ENCODE measurements at regions not wholly inside any gene's neighbourhood (a gene's known extent, or its start where the extent isn't known, plus 50 kb on each side); places are given as distances from the start of the nearest gene placed in this dataset.
A peak's percentile ranks its signal among the peaks of the same experiment; 100 is the strongest.

GRCh38 chr12:111067498-111067897, 147.1 kb upstream of the MYL2 start:
- DNase-seq (ENCODE audit: low read depth) = no peak
- TF ChIP-seq, protein P1, sequence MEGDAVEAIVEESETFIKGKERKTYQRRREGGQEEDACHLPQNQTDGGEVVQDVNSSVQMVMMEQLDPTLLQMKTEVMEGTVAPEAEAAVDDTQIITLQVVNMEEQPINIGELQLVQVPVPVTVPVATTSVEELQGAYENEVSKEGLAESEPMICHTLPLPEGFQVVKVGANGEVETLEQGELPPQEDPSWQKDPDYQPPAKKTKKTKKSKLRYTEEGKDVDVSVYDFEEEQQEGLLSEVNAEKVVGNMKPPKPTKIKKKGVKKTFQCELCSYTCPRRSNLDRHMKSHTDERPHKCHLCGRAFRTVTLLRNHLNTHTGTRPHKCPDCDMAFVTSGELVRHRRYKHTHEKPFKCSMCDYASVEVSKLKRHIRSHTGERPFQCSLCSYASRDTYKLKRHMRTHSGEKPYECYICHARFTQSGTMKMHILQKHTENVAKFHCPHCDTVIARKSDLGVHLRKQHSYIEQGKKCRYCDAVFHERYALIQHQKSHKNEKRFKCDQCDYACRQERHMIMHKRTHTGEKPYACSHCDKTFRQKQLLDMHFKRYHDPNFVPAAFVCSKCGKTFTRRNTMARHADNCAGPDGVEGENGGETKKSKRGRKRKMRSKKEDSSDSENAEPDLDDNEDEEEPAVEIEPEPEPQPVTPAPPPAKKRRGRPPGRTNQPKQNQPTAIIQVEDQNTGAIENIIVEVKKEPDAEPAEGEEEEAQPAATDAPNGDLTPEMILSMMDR (IDR thresholded peaks at IDR 0.05; ENCODE audit: insufficient read depth, low read length) = no peak
- no peak overlapping the region for H3K4me3 ChIP-seq (ENCODE audit: low read depth, low read length)

DNA sequence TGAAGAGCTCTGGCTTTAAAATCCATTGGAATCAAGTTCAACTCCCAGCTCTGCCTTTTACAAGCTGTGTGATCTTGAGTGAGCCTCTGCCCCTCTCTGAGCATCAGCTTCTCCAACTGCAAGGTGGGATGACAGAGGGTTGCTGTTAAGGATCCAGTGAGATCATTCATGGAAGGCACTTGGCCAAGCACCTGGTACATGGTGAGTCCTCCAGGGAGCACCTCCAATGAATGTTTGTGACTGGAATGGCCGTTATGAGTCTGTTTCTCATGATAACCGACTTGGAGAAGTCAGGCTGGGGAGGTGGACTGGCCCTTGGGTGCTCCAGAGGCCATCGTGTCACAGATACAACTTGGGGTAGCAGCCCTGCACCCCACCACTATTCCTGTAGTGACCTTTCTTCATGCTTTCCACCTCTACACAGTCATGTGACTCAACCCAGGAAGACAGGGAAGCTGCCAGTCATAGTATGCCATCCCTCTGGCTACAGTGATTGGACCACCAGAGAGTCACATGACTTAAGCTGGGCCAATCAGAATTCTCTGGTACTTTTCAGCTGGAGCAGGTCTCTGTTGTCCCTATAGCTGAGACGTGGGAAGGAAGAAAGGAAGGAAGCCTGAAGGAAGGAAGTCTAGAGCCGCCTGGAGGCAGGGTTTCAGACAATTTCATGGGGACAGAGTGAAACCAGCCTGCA, 146.5 kb upstream of the MYL2 start:
- DNase-seq (ENCODE audit: low read depth) = no peak
- H3K4me3 ChIP-seq (ENCODE audit: low read depth, low read length) = no peak overlapping the region
- TF ChIP-seq, protein P1 (IDR thresholded peaks at IDR 0.05; ENCODE audit: insufficient read depth, low read length) = no peak

GRCh38 chr12:111064982-111065381, 144.6 kb upstream of the MYL2 start:
- DNase-seq (ENCODE audit: low read depth) = no peak
- TF ChIP-seq, protein P1 (IDR thresholded peaks at IDR 0.05; ENCODE audit: insufficient read depth, low read length) = no peak

DNA sequence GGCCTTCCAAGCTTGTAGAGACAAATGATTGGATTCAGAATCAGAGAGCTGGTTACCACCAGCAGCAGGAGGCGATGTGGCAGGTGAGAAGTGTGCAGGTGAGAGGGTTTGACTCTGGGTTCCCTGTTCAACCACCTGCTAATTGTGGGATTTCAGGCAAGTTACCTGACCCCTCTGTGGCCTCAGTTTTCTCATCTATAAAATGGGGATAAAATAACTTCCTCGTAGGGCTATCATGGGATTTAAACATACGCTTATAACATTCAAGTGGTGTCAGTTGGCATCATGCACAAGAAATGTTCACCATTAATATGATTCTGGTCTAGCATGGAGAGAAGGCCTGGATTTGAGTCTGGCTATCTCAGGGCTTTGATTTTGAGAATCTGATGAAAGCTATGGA, 143.8 kb upstream of the MYL2 start:
- no peak overlapping the region for H3K4me3 ChIP-seq (ENCODE audit: low read depth, low read length)
- DNase-seq (ENCODE audit: low read depth) = no peak
- TF ChIP-seq, protein P1 (IDR thresholded peaks at IDR 0.05; ENCODE audit: insufficient read depth, low read length) = no peak

More at GRCh38 chr12:111064982-111065381, 144.6 kb upstream of the MYL2 start:
- H3K4me3 ChIP-seq (ENCODE audit: low read depth, low read length) = no peak overlapping the region

- H3K4me3 ChIP-seq (ENCODE audit: low read depth, low read length) = no peak overlapping the region
- peak; percentile 34 for DNase-seq (ENCODE audit: low read depth)
- TF ChIP-seq, protein P1 (IDR thresholded peaks at IDR 0.05; ENCODE audit: insufficient read depth, low read length) = no peak
Measured at GRCh38 chr12:111063295-111064026, 143.1 kb upstream of the MYL2 start.

GRCh38 chr12:111057701-111058425, 137.5 kb upstream of the MYL2 start:
- no peak overlapping the region for H3K4me3 ChIP-seq (ENCODE audit: low read depth, low read length)
- DNase-seq (ENCODE audit: low read depth) = no peak
- TF ChIP-seq, protein P1 (IDR thresholded peaks at IDR 0.05; ENCODE audit: insufficient read depth, low read length) = no peak

Data from fibroblast of the aortic adventitia (primary cell).